Osteoblast (primary cell): ENCODE measurements at regions not wholly inside any gene's neighbourhood (a gene's known extent, or its start where the extent isn't known, plus 50 kb on each side); places are given as distances from the start of the nearest gene placed in this dataset.
"Not testable (repeated sequence)": the region's sequence is repeated elsewhere in the genome, so short reads cannot be mapped to it uniquely, and the experiment has no call there.

Experiments used
- DNase-seq: peaks from one replicate; pipeline ENCODE4 v3.0.0; 2011; ENCODE audit warnings: low spot score, mixed read lengths; ENCODE audit not compliant: insufficient read length; ENCODE audit errors: missing footprints
- H2AFZ ChIP-seq: 2 replicates; pipeline ENCODE4 v1.6.0; 2011; ENCODE audit warnings: mild to moderate bottlenecking, low read length
- H3K27ac ChIP-seq: 2 replicates; pipeline ENCODE4 v1.5.1; 2011; ENCODE audit warnings: mild to moderate bottlenecking, low read depth, low read length, moderate library complexity
- H3K27me3 ChIP-seq: 2 replicates; pipeline ENCODE4 v1.6.0; 2012; ENCODE audit warnings: mild to moderate bottlenecking, control low read depth, inconsistent platforms, low read length, moderate library complexity; ENCODE audit not compliant: insufficient read depth
- H3K36me3 ChIP-seq: 2 replicates; pipeline ENCODE4 v1.5.1; 2011; ENCODE audit warnings: mild to moderate bottlenecking, low read length, control low read depth, moderate library complexity; ENCODE audit not compliant: insufficient read depth
- H3K4me1 ChIP-seq: 2 replicates; pipeline ENCODE4 v1.5.1; 2011; ENCODE audit warnings: mild to moderate bottlenecking, low read length, control low read depth, moderate library complexity; ENCODE audit not compliant: insufficient read depth
- H3K4me2 ChIP-seq: 2 replicates; pipeline ENCODE4 v1.6.0; 2011; ENCODE audit warnings: mild to moderate bottlenecking, low read length; ENCODE audit not compliant: insufficient read depth
- H3K4me3 ChIP-seq: fragments of 200-600 bp; sonication (generic); 3 replicates; pipeline ENCODE4 v1.5.1; 2012; ENCODE audit warnings: mild to moderate bottlenecking, low read length, inconsistent platforms; ENCODE audit not compliant: insufficient read depth
- H3K79me2 ChIP-seq: 2 replicates; pipeline ENCODE4 v1.6.0; 2012; ENCODE audit warnings: mild to moderate bottlenecking, low read length, control low read depth, inconsistent platforms; ENCODE audit not compliant: insufficient read depth
- H3K9me3 ChIP-seq: 2 replicates; pipeline ENCODE4 v1.5.1; 2011; ENCODE audit warnings: low read depth, low read length, control low read depth
- H4K20me1 ChIP-seq: 2 replicates; pipeline ENCODE4 v1.6.0; 2012; ENCODE audit warnings: mild to moderate bottlenecking, low read length, control low read depth; ENCODE audit not compliant: insufficient read depth
- CTCF ChIP-seq: IDR thresholded peaks from 2 replicates; pipeline ENCODE4 v1.5.1; 2011; ENCODE audit warnings: mild to moderate bottlenecking, low read depth, low read length, moderate library complexity; ENCODE audit errors: extremely low read depth

- Histone ChIP-seq H3K4me3 (no peak overlapping the region), H3K27ac (no peak overlapping the region), H2AFZ (no peak overlapping the region), H3K9me3 (no peaks in the 10 kb centered on the region), H3K27me3 (peaks cover 20% of the 10 kb centered on the region), H3K4me1 (no peaks in the 10 kb centered on the region), H3K4me2 (no peak overlapping the region), H3K79me2 (no peaks in the 10 kb centered on the region), H4K20me1 (no peaks in the 10 kb centered on the region), H3K36me3 (no peaks in the 10 kb centered on the region)
- DNase-seq: no peak
- TF ChIP-seq CTCF: no peak
Measured at GRCh38 chr3:11726146-11726545, 82.4 kb upstream of the VGLL4 start.

- not testable (repeated sequence) for H3K4me1 ChIP-seq, H3K4me3 ChIP-seq, H4K20me1 ChIP-seq, DNase-seq, H3K27ac ChIP-seq, H3K79me2 ChIP-seq, H3K36me3 ChIP-seq, H3K4me2 ChIP-seq, H2AFZ ChIP-seq, H3K9me3 ChIP-seq
- peaks cover 17% of the 10 kb centered on the region for H3K27me3 ChIP-seq
Measured at GRCh38 chr3:11725340-11725641, 81.6 kb upstream of the VGLL4 start.

GRCh38 chr3:11724615-11725339, 81.1 kb upstream of the VGLL4 start:
- Histone ChIP-seq H3K36me3 (no peaks in the 10 kb centered on the region), H3K27me3 (peaks cover 14% of the 10 kb centered on the region), H3K4me3 (no peak overlapping the region), H3K9me3 (no peaks in the 10 kb centered on the region), H3K4me2 (no peak overlapping the region), H3K4me1 (no peaks in the 10 kb centered on the region), H3K27ac (no peak overlapping the region), H3K79me2 (no peaks in the 10 kb centered on the region), H4K20me1 (no peaks in the 10 kb centered on the region), H2AFZ (no peak overlapping the region)
- no peak for DNase-seq
- TF ChIP-seq CTCF: no peak

- H3K79me2 ChIP-seq: peaks cover 5% of the 10 kb centered on the region
- H2AFZ ChIP-seq: peak overlapping the region; percentile 61
- H3K4me1 ChIP-seq: peaks cover 15% of the 10 kb centered on the region
- TF ChIP-seq CTCF: no peak
- H4K20me1 ChIP-seq: no peaks in the 10 kb centered on the region
- no peaks in the 10 kb centered on the region for H3K36me3 ChIP-seq
- H3K27ac ChIP-seq: no peak overlapping the region
- H3K27me3 ChIP-seq: peaks cover 13% of the 10 kb centered on the region
- no peaks in the 10 kb centered on the region for H3K9me3 ChIP-seq
- no peak for DNase-seq
- no peak overlapping the region for H3K4me3 ChIP-seq
- H3K4me2 ChIP-seq: no peak overlapping the region
Measured at GRCh38 chr3:11721479-11721878, 77.8 kb upstream of the VGLL4 start.
